GM19023 (cell line): ENCODE measurements at regions not wholly inside any gene's neighbourhood (a gene's known extent, or its start where the extent isn't known, plus 50 kb on each side); places are given as distances from the start of the nearest gene placed in this dataset.

Experiments used
- ATAC-seq: cut with Tn5 transposase; IDR thresholded peaks from one replicate; pipeline ENCODE4 v1.9.1; 2021; ENCODE audit warnings: mild to moderate bottlenecking, moderate library complexity; ENCODE audit not compliant: unreplicated experiment

GRCh38 chr1:4404854-4405590 is 249.4 kb upstream of the AJAP1 start:
- ATAC-seq, result no peak

GRCh38 chr1:4407851-4408250 is 246.6 kb upstream of the AJAP1 start:
- ATAC-seq, result no peak

- no peak for ATAC-seq
These were observed 246.0 kb upstream of the AJAP1 start for GRCh38 chr1:4408380-4408779.

- no peak for ATAC-seq
These were observed 242.5 kb upstream of the AJAP1 start for GRCh38 chr1:4411862-4412261.

- ATAC-seq, result no peak
These were observed 238.9 kb upstream of the AJAP1 start for GRCh38 chr1:4415476-4415875.

GRCh38 chr1:4416189-4416588 is 238.2 kb upstream of the AJAP1 start:
- no peak for ATAC-seq

- ATAC-seq, result no peak
These were observed 236.4 kb upstream of the AJAP1 start for GRCh38 chr1:4418021-4418420.

GRCh38 chr1:4421986-4422385 is 232.4 kb upstream of the AJAP1 start:
- no peak for ATAC-seq

GRCh38 chr1:4422504-4423289 is 231.7 kb upstream of the AJAP1 start:
- ATAC-seq, result no peak

GRCh38 chr1:4424254-4424653 is 230.2 kb upstream of the AJAP1 start:
- no peak for ATAC-seq

- ATAC-seq, result no peak
These were observed 229.6 kb upstream of the AJAP1 start for GRCh38 chr1:4424766-4425165.

GRCh38 chr1:4425892-4426291 is 228.5 kb upstream of the AJAP1 start:
- ATAC-seq, result no peak

- no peak for ATAC-seq
These were observed 225.7 kb upstream of the AJAP1 start for GRCh38 chr1:4428711-4429110.

GRCh38 chr1:4430406-4431365 is 223.7 kb upstream of the AJAP1 start:
- ATAC-seq, result no peak

GRCh38 chr1:4431491-4431890 is 222.9 kb upstream of the AJAP1 start:
- ATAC-seq, result no peak

GRCh38 chr1:4433075-4433474 is 221.3 kb upstream of the AJAP1 start:
- no peak for ATAC-seq

GRCh38 chr1:4444086-4444485 is 210.3 kb upstream of the AJAP1 start:
- no peak for ATAC-seq

- no peak for ATAC-seq
These were observed 206.5 kb upstream of the AJAP1 start for GRCh38 chr1:4447778-4448420.

GRCh38 chr1:4449972-4450371 is 204.4 kb upstream of the AJAP1 start:
- ATAC-seq, result no peak

GRCh38 chr1:4452701-4453100 is 201.7 kb upstream of the AJAP1 start:
- no peak for ATAC-seq

- no peak for ATAC-seq
These were observed 194.4 kb upstream of the AJAP1 start for GRCh38 chr1:4460052-4460451.
